NT2/D1 (cell line): ENCODE measurements at regions not wholly inside any gene's neighbourhood (a gene's known extent, or its start where the extent isn't known, plus 50 kb on each side); places are given as distances from the start of the nearest gene placed in this dataset.

ENCODE experiments used
- YY1 ChIP-seq: IDR thresholded peaks from 2 replicates; pipeline ENCODE4 v1.6.1; 2011; ENCODE audit not compliant: insufficient read length, insufficient read depth
- ZNF274 ChIP-seq: IDR thresholded peaks from 2 replicates; pipeline ENCODE4 v1.6.1; 2011; ENCODE audit warnings: mild to moderate bottlenecking, low read depth, low read length

GRCh38 chr17:77478899-77479298, 338.1 kb downstream of the SEC14L1 start:
- TF ChIP-seq YY1 = no peak
- no peak for TF ChIP-seq ZNF274
